Kidney (tissue), 13 donors: ENCODE measurements at regions not wholly inside any gene's neighbourhood (a gene's known extent, or its start where the extent isn't known, plus 50 kb on each side); places are given as distances from the start of the nearest gene placed in this dataset.

Source experiments
- DNase-seq, 5 donors: peaks; one replicate each; pipeline ENCODE4 v3.0.0-alpha.2; 2013 to 2020
- FAIRE-seq: peaks from 2 replicates; lab custom pipeline; 2012; peaks lifted over from hg19 to GRCh38; lab: Jason Lieb, UNC
- H3K27ac ChIP-seq, 2 donors: one replicate each; pipeline ENCODE4 v1.7.0; 2013; ENCODE audit warnings: low read depth in 2 of 2, low read length in 2 of 2, inconsistent platforms in 1 of 2
- H3K27me3 ChIP-seq: one replicate; pipeline ENCODE4 v1.7.1; 2013; ENCODE audit warnings: low read length, inconsistent platforms; ENCODE audit not compliant: control insufficient read depth, insufficient read depth
- H3K36me3 ChIP-seq, 3 donors: one replicate each; pipeline versions ENCODE4 v1.7.0 to v1.7.1; 2013; ENCODE audit warnings: low read length in 3 of 3, control low read depth in 1 of 3, inconsistent platforms in 1 of 3; ENCODE audit not compliant: insufficient read depth in 3 of 3, control insufficient read depth in 2 of 3
- H3K4me1 ChIP-seq, 3 donors: one replicate each; pipeline versions ENCODE4 v1.7.0 to v1.7.1; 2013; ENCODE audit warnings: low read length in 3 of 3, inconsistent platforms in 1 of 3, low read depth in 1 of 3; ENCODE audit not compliant: control insufficient read depth in 2 of 3, insufficient read depth in 2 of 3
- H3K4me3 ChIP-seq, 3 donors: one replicate each; pipeline versions ENCODE4 v1.7.0 to v1.8.1; 2013; ENCODE audit warnings: low read length in 3 of 3, control low read depth in 1 of 3, inconsistent platforms in 1 of 3
- H3K9ac ChIP-seq, 3 donors: one replicate each; pipeline versions ENCODE4 v1.7.0 to v1.7.1; 2013; ENCODE audit warnings: low read length in 3 of 3, control low read depth in 1 of 3, inconsistent platforms in 1 of 3
- H3K9me3 ChIP-seq, 3 donors: one replicate each; pipeline versions ENCODE4 v1.7.0 to v1.7.1; 2013; ENCODE audit warnings: low read length in 3 of 3, control low read depth in 1 of 3, inconsistent platforms in 1 of 3; ENCODE audit not compliant: control insufficient read depth in 2 of 3, insufficient read depth in 1 of 3
- intact Hi-C: fragments of 100-400 bp; cut with DNase I; formaldehyde crosslinking; loops from one replicate; pipeline ENCODE4 v1.11.1; 2022
- TF ChIP-seq, protein P1 (sequence below): IDR thresholded peaks from 3 replicates; pipeline ENCODE4 v1.5.1; 2012; ENCODE audit warnings: mild to moderate bottlenecking, moderate library complexity, borderline replicate concordance; ENCODE audit not compliant: insufficient read depth; ENCODE audit errors: extremely low read depth
- donor health status: control.
- donor health status: control.
- donor health status: control.
- donor health status: control.
- donor health status: control.
- donor health status: DM: yes; HTN: yes; CAD: no.
- donor health status: Normal renal cell carcinoma (clear cell type).

DNA sequence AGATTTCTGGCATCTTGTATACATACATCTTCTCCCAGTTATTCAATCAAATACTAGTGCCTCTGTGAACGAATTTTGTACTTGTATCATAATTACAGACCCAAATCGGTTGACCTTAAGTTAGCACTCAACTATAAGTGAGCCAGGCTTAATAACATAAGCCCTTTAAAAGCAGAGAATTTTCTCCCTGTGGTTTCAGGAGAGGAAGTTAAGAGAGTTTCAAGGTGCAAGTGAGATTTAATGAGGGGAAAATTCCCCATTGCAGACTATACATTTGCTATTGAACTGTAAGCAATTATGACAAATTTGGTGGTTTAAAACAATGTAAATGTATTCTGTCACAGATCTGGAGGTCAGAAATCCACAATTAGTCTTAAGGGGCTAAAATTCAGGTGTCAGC lies 261.9 kb upstream of the NREP start:
- no peaks in the 10 kb centered on the region for H3K36me3 ChIP-seq
- H3K27ac ChIP-seq, result no peak overlapping the region
- intact Hi-C loops, result no loop called here
- H3K4me3 ChIP-seq, result no peak overlapping the region
- H3K9ac ChIP-seq, result no peak overlapping the region
- H3K9me3 ChIP-seq, result no peaks in the 10 kb centered on the region
- no peaks in the 10 kb centered on the region for H3K27me3 ChIP-seq
- FAIRE-seq (no peak), DNase-seq (no peak)
- H3K4me1 ChIP-seq, result no peaks in the 10 kb centered on the region
- TF ChIP-seq, protein P1, sequence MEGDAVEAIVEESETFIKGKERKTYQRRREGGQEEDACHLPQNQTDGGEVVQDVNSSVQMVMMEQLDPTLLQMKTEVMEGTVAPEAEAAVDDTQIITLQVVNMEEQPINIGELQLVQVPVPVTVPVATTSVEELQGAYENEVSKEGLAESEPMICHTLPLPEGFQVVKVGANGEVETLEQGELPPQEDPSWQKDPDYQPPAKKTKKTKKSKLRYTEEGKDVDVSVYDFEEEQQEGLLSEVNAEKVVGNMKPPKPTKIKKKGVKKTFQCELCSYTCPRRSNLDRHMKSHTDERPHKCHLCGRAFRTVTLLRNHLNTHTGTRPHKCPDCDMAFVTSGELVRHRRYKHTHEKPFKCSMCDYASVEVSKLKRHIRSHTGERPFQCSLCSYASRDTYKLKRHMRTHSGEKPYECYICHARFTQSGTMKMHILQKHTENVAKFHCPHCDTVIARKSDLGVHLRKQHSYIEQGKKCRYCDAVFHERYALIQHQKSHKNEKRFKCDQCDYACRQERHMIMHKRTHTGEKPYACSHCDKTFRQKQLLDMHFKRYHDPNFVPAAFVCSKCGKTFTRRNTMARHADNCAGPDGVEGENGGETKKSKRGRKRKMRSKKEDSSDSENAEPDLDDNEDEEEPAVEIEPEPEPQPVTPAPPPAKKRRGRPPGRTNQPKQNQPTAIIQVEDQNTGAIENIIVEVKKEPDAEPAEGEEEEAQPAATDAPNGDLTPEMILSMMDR, result no peak

DNA sequence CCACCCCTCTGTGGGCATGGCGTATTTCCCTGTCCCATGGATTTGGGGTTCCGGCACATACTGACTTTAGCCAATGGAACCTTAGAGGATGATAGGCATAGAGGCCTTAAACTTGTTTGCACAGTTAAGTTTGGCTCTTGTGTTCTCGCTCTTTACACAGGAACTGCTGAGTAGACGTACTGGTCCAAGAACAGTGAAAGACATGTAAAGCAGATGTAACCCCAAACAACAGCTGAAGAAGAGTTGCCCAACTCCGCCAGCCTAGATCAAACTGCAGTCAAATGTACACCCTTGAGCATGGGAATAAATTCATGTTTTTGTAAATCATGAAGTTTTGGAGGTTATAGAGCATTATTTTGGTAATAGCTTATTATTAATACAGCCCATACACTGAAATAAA lies 260.0 kb upstream of the NREP start:
- Histone ChIP-seq H3K9me3 (no peaks in the 10 kb centered on the region), H3K27me3 (no peaks in the 10 kb centered on the region), H3K4me1 (no peaks in the 10 kb centered on the region), H3K27ac (no peak overlapping the region), H3K36me3 (no peaks in the 10 kb centered on the region), H3K4me3 (no peak overlapping the region), H3K9ac (no peak overlapping the region)
- DNase-seq (no peak), FAIRE-seq (no peak)
- intact Hi-C loops, result no loop called here
- TF ChIP-seq, protein P1, result no peak

DNA sequence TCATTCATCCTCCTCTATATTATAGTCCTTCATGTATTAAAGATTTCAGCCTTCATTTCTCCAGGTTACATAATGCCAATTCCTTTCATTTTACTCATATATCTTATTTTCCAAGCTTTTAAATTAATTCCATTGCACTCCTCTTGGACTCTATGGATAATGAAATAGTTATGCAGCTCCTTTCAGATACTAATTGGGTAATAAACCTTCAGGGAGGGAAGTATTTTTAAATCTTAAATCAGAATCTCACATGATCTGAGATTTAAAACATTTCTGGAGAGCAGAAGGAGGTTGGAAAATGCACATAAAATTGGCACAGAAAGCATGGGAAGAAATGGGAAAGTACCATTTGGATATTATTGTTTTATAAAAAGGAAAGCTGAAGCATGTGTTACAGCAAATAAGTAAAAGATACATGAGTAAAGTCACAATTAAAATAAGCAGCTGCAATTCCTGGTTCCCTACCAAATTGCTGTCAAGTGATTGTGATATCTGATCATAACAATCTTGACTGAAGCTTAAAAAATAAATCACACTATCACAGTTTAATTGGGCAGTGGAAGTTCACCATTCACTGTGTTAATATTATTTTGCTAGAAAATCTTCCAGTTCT lies 257.9 kb upstream of the NREP start:
- FAIRE-seq (no peak), DNase-seq (peak in 1 of 5 donors; percentile 9)
- TF ChIP-seq, protein P1, result no peak
- intact Hi-C loops, result no loop called here
- H3K27me3 ChIP-seq, result no peaks in the 10 kb centered on the region
- no peaks in the 10 kb centered on the region for H3K4me1 ChIP-seq
- no peaks in the 10 kb centered on the region for H3K9me3 ChIP-seq
- H3K4me3 ChIP-seq, result no peak overlapping the region
- no peak overlapping the region for H3K27ac ChIP-seq
- no peak overlapping the region for H3K9ac ChIP-seq
- H3K36me3 ChIP-seq, result no peaks in the 10 kb centered on the region

GRCh38 chr5:112013660-112014059 lies 256.7 kb upstream of the NREP start:
- Histone ChIP-seq H3K4me3 (no peak overlapping the region), H3K9me3 (no peaks in the 10 kb centered on the region), H3K27ac (no peak overlapping the region), H3K9ac (no peak overlapping the region), H3K4me1 (no peaks in the 10 kb centered on the region), H3K27me3 (no peaks in the 10 kb centered on the region), H3K36me3 (no peaks in the 10 kb centered on the region)
- intact Hi-C loops, result no loop called here
- no peak for DNase-seq
- TF ChIP-seq, protein P1, result no peak
- FAIRE-seq, result no peak
